HG03521 (cell line): ENCODE measurements at regions not wholly inside any gene's neighbourhood (a gene's known extent, or its start where the extent isn't known, plus 50 kb on each side); places are given as distances from the start of the nearest gene placed in this dataset.

Source experiments
- ATAC-seq: cut with Tn5 transposase; IDR thresholded peaks from one replicate; pipeline ENCODE4 v1.9.1; 2021; ENCODE audit warnings: mild to moderate bottlenecking, moderate library complexity; ENCODE audit not compliant: unreplicated experiment

- no peak for ATAC-seq
Measured at GRCh38 chr2:187274146-187274545, 173.9 kb downstream of the CALCRL start.

DNA sequence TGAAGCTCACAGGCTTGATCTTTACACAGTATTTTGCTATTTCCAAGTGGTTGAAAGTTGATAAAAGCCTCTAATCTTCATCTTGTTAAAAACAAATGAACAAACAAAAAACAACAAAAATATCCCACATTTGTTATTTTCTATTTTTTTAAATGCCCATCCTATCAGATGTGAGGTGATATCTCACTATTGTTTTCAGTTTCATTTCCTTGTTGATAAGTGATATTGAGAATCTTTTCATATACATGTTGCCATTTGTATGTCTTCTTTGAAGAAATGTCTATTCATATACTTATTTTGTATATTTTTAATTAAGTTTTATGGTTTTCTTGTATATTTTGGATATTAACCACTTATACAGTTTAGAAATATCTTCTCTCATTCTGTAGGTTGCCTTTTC lies 175.8 kb downstream of the CALCRL start:
- ATAC-seq, result no peak

- no peak for ATAC-seq
Measured at GRCh38 chr2:187271825-187272224, 176.2 kb downstream of the CALCRL start.

GRCh38 chr2:187266645-187267044 lies 181.4 kb downstream of the CALCRL start:
- no peak for ATAC-seq

- no peak for ATAC-seq
Measured at GRCh38 chr2:187266147-187266546, 181.9 kb downstream of the CALCRL start.

DNA sequence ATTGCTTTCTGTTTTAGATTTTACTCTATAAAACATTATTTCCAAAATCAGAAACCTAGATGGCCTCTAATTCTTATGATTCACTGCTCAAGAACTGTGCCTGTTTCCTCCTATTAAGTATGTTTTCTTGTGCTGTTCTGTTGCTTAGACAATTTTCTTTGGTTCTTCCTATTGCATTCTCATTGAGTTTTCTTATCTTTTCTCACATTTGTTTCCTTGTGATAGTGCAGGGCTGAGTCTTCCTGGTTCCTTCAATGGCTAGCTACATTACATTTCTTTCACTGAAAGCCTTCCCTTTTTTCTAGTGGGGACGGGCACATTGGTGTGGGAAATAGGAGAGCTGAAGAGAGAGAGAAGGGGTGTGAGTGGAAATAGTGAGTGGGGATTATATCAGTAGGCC lies 183.4 kb downstream of the CALCRL start:
- ATAC-seq, result no peak

- no peak for ATAC-seq
Measured at GRCh38 chr2:187263675-187264560, 184.1 kb downstream of the CALCRL start.

- ATAC-seq, result no peak
Measured at GRCh38 chr2:187261705-187262104, 186.3 kb downstream of the CALCRL start.

DNA sequence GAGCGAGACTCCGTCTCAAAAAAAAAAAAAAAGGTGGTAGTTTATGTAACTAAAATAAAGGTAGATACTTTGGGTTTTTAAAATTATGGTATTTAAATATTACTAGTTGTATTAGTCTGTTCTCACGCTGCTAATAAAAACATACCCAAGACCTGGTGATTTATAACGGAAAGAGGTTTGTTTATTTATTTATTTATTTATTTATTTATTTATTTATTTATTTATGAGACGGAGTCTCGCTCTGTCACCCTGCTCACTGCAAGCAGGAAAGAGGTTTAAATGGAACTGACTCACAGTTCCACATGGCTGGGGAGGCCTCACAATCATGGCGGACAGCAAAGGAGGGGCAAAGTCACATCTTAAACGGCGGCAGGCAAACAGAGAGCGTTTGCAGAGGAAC lies 196.0 kb downstream of the CALCRL start:
- ATAC-seq, result no peak

- ATAC-seq, result no peak
Measured at GRCh38 chr2:187250137-187250536, 197.9 kb downstream of the CALCRL start.

DNA sequence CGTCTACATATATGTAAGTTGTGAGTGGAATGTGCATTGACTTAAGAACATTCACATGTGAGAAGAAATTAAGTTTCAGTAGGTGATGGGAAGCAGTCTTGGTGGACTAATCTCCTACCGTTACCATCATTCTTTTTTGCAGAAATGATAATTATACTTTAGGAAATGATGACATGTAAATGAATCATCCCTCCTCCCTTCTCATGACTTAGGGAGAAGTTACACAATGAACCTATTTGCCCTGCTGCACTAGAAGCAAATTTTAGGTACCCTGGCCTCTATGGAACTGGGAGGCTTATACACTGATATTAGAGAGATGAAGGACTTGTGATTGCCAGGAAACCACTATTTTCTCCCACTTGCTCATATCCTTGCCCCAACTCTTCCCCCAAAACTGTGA lies 214.2 kb downstream of the CALCRL start:
- ATAC-seq, result no peak

- ATAC-seq, result no peak
Measured at GRCh38 chr2:187232749-187233148, 215.3 kb downstream of the CALCRL start.

GRCh38 chr2:187230088-187230487 lies 218.0 kb downstream of the CALCRL start:
- no peak for ATAC-seq

GRCh38 chr2:187228986-187229385 lies 219.1 kb downstream of the CALCRL start:
- ATAC-seq, result no peak

GRCh38 chr2:187224989-187225388 lies 223.1 kb downstream of the CALCRL start:
- ATAC-seq, result no peak

DNA sequence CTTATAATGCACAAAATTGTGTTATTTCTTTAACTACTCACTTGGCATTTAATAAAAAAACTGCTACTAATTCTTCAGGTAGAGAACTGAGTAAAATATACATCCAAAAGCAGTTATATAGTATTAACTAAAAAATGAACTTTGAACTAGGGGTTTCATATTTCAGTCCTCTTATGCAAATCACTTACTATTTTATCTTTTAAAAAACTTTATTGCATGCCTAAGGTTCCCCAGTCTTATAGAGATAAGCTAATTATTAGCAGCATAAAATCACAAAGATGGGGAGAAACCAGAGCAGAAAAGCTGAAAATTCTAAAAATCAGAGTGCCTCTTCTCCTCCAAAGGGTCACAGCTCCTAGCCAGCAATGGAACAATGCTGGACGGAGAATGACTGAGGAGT lies 228.0 kb downstream of the CALCRL start:
- ATAC-seq, result no peak

DNA sequence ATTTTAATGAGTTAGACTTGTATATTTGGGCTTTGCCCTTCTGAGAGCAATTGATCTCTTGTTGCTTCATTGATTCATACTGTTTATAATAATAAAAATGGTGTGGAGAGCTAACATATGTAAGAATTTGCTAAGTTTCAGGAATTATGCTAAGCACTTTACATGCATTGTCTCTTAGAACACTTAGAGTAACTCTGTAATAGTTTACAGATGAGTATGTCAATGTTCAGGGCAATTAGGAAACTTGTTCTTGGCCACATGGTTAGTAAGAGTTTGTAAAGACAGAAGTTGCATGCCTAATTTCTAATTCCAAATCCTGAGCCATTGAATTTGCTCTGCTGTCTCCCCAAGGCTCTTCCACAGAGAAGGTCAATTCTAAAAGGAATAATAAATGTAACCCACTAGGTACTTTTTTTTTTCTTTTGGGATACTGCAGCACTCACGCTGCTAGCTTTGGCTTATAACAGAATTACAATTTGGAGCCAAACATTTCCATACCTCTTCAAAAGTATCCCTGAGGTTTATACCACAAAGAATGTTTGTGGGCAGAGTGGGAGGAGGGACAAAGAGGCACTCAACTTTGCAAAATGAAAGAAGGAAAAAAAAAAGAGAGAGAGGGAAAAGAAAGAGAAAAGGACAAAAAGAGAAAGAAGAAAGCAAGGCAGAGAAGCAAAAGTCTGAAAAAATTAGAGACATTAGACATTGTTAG lies 232.4 kb downstream of the CALCRL start:
- ATAC-seq, result no peak

DNA sequence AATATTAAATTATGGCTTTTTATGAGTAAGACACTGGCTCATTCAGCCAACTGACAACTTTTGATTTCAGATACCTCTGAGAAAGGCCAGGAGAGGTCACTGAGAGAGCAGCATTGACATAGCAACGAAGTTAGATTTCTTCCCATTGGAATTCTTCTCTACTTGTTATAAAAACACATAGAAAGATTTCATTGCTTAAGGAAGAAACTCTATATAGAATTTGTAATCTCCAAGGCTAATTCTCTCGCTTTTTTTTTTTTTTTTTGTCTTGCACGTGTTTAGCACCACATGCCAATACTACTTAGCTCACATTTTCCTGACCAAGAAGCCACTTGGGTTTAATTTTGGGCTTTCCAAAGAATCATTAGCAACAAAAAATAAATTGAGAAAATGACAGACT lies 233.7 kb downstream of the CALCRL start:
- ATAC-seq, result no peak

- no peak for ATAC-seq
Measured at GRCh38 chr2:187213798-187214197, 234.3 kb downstream of the CALCRL start.

GRCh38 chr2:187210726-187211125 lies 237.3 kb downstream of the CALCRL start:
- no peak for ATAC-seq

GRCh38 chr2:187208199-187208785 lies 239.8 kb downstream of the CALCRL start:
- no peak for ATAC-seq

GRCh38 chr2:187207126-187207525 lies 240.9 kb downstream of the CALCRL start:
- no peak for ATAC-seq
